ENCODE measurements at regions not wholly inside any gene's neighbourhood (a gene's known extent, or its start where the extent isn't known, plus 50 kb on each side); places are given as distances from the start of the nearest gene placed in this dataset.

- H3K4me3 ChIP-seq (ENCODE audit: low read length): no peak overlapping the region
- no peak for DNase-seq (ENCODE audit: low read depth)
- TF ChIP-seq CTCF (conservative IDR thresholded peaks at IDR 0.05; ENCODE audit: low read length): no peak
Observed at GRCh38 chr10:75291805-75292204, 56.0 kb upstream of the COMTD1 start.

GRCh38 chr10:75288140-75288711, 52.5 kb upstream of the COMTD1 start:
- H3K4me3 ChIP-seq (ENCODE audit: low read length): no peak overlapping the region
- TF ChIP-seq CTCF (conservative IDR thresholded peaks at IDR 0.05; ENCODE audit: low read length): no peak
- DNase-seq (ENCODE audit: low read depth): no peak

- TF ChIP-seq CTCF (conservative IDR thresholded peaks at IDR 0.05; ENCODE audit: low read length): no peak
- no peak overlapping the region for H3K4me3 ChIP-seq (ENCODE audit: low read length)
- no peak for DNase-seq (ENCODE audit: low read depth)
Observed at GRCh38 chr10:75287697-75288096, 51.9 kb upstream of the COMTD1 start.

GRCh38 chr10:75286901-75287300, 51.1 kb upstream of the COMTD1 start:
- TF ChIP-seq CTCF (conservative IDR thresholded peaks at IDR 0.05; ENCODE audit: low read length): no peak
- no peak overlapping the region for H3K4me3 ChIP-seq (ENCODE audit: low read length)

More at GRCh38 chr10:75286901-75287300, 51.1 kb upstream of the COMTD1 start:
- DNase-seq (ENCODE audit: low read depth): no peak
